GM21786 (cell line): ENCODE measurements at regions not wholly inside any gene's neighbourhood (a gene's known extent, or its start where the extent isn't known, plus 50 kb on each side); places are given as distances from the start of the nearest gene placed in this dataset.

Source experiments
- ATAC-seq: cut with Tn5 transposase; IDR thresholded peaks from one replicate; pipeline ENCODE4 v1.9.1; 2021; ENCODE audit not compliant: unreplicated experiment

DNA sequence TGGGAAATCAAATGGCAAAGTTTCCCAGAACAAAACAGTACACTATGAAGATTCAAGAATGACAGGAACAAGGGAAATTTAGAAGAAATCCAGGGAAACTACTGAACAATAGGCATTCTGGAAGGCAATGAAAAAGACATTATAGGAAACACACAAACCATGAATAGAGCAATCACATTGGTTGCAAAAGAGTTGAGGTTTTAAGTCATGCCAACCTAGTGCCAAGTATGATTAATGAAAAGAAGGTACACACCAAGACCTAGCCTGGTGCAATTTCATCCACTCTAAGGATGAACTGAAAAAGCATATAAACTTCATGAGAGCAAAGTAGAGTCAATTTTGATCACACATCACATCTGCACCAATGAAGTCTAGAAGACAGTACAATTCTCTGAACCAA, 326.9 kb downstream of the PDHA2 start:
- no peak for ATAC-seq

DNA sequence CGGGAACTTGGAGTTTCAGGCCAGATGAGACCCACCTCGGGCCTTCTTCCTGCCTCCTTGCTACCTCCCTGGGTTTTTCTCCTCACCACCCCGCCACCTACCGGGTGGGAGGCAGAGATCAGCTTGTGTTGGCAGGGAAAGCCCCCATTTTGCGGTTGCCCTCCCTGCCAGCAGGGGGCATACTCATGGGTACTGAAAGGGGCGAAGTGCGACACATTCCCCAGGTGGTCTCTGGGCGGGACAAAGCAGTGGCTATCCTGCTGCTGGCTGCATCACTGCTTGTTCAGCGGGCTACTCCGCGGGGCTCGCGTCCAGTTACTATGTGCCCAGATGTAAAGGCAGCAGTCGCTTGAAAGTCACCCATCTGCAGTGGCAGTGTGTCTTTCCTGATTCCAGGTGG, 330.3 kb downstream of the PDHA2 start:
- no peak for ATAC-seq

- no peak for ATAC-seq
Measured at GRCh38 chr4:96173756-96174155, 333.9 kb downstream of the PDHA2 start.

DNA sequence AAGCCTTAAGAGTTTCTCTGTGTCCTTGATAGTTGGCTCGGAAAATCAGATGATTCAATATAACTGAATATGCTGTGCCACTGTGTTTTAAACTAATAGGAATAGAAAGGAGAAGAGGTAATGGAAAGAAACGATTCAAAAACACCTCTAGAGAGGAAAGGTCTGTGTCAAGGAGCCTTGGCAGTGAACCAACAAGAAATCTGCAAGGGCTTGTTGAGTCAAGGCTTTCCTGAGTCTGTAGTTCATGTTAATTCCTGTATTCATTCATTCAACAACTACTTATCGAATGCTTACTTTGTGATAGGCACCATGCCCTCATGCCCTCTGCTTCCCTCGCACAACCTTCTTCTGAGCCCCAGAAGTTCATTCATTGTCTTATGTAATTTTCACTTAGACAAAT, 336.0 kb downstream of the PDHA2 start:
- ATAC-seq, result no peak

GRCh38 chr4:96183611-96184010, 343.7 kb downstream of the PDHA2 start:
- no peak for ATAC-seq

- no peak for ATAC-seq
Measured at GRCh38 chr4:96186593-96186992, 346.7 kb downstream of the PDHA2 start.

GRCh38 chr4:96189761-96190160, 349.9 kb downstream of the PDHA2 start:
- ATAC-seq, result no peak

GRCh38 chr4:96193061-96193460, 353.2 kb downstream of the PDHA2 start:
- no peak for ATAC-seq

DNA sequence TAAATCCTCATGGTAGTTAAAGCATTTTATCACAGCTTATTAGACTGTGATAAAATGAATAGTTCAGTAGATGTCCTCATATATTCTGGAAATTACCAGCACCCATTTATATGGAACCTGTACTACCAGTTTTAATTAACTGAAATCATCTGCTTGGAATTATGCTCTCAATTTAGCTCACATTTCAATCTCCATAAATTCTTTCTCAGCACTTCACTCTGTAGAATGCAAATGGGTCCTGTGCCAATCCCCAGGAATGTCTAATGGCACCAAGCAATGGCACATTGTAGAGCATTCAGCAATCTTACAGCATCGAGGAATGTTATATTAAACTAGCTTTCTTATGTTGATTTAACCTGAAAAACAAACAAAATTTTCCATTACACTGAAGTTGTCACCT, 355.1 kb downstream of the PDHA2 start:
- no peak for ATAC-seq

DNA sequence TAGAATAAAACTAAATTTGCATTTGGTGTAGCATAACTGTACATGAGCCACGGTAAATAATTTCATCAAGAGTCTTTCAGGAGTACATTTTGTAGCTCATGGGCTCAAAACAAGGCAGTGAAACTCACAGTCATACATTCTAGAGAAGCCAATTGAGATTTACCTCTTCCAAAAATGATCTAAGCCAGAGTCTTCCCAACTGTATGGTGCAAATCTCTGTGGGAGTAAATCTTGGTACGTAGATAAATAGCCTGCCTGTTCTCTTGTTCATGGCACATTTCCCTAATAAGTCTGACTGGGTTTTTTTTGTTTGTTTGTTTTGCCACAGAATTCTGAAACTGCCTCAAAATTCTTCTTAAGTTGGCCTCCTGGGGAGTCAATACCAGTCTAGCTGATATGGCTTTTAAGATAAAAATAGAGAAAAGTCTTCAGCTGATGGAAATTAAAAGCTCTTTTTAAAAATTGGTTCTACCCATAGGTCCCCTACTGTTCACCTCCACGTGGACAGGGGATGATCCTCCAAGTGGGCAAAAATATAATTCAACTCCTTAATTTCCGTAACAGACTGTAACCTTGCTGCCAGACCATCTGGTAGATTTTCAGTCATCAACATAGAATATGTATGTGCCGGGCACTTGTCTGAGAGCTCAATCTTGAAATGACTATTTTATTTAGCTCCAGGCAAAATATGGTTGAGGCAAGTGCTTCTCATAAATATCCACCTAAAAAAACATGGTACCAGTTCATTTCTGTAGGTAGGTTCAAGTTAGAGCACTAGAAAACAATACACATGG, 365.4 kb downstream of the PDHA2 start:
- ATAC-seq, result no peak

GRCh38 chr4:96227515-96227914, 387.6 kb downstream of the PDHA2 start:
- ATAC-seq, result no peak

- no peak for ATAC-seq
Measured at GRCh38 chr4:96228463-96228862, 388.6 kb downstream of the PDHA2 start.

- no peak for ATAC-seq
Measured at GRCh38 chr4:96240041-96240440, 400.1 kb downstream of the PDHA2 start.

DNA sequence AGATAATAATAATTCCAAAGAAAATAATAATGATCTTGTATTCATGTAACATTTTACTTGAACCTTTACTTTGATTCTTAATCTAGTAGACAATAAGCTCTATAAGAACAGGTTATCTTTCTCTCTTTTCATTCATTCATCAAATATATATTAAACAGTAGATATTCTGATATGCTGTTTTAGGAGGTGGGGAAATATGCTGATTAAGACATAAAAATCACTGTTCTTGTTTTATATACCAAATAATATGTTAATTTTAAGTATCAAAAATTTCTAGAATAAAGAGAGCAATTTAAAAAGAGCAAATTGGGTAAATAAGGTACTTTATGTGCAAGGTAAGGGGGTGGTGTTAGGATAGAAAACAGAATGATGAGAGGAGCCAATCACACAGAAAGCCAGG, 401.9 kb downstream of the PDHA2 start:
- ATAC-seq, result no peak

DNA sequence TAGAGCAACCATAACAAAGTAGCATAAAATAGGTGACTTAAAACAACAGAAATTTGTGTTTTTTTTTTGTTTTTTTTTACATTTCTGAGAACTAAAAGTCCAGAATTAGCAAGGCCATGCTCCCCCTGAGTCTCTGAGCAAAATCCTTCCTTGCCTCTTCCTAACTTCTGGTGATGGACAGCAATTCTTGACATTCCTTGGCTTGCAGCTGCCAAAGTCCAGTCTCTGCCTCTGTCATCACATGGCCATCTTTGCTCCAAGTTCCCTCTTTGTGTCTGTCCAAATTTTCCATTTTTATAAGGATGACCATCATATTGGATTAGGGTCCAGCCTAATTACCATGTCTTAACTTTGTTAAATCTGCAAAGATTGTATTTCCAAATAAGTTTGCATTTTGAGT, 407.2 kb downstream of the PDHA2 start:
- no peak for ATAC-seq

- ATAC-seq, result no peak
Measured at GRCh38 chr4:96248225-96248624, 408.3 kb downstream of the PDHA2 start.

DNA sequence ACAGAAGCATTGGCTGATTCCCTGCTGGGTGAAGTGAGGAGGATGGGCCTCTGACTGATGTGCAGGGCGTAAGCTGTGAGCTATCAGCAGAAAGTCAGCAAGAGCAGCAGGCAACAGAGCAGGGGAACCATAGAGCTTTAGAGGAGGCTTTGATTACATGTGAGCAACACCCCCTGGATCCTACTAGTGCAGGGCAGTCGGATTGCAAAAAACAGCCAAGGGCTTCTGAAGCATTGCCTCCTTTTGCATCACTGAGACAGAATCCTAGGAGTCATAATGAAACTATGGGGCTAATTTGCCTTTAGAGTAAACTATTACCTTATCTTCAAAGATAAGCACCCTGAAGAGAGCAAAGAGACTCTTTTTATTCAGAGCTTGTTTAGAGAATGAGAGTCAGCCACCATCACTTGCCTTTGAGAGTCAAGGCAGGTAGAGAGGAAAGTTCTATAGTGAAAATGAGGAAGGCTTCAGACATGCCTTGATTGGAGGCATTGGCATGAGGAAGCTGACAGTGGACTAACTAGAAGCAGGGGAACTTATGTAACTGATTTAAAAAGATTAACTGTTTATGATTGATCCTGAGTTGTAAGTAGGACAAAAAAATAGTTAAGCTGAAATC, 420.3 kb downstream of the PDHA2 start:
- no peak for ATAC-seq

GRCh38 chr4:96262057-96262456, 422.2 kb downstream of the PDHA2 start:
- no peak for ATAC-seq

DNA sequence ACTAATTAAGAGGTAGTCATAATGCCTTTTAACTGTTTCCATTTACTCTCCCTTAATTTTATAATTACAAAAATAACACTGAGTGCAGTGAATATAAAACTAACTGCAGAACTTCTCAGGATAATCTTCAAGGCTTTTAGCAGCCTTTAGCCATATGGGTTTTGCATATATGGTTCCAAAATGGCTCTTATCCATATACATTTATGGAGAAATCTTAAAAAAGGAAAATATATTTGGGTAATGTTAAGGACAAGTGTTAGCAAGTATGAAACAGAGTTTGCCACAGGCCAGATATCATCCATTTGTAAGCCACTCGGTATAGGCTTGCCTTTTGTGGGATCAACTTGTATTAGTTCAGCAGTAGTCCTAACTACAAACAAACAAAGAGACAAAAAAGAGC, 423.4 kb downstream of the PDHA2 start:
- ATAC-seq, result no peak

GRCh38 chr4:96264941-96265463, 425.1 kb downstream of the PDHA2 start:
- no peak for ATAC-seq

DNA sequence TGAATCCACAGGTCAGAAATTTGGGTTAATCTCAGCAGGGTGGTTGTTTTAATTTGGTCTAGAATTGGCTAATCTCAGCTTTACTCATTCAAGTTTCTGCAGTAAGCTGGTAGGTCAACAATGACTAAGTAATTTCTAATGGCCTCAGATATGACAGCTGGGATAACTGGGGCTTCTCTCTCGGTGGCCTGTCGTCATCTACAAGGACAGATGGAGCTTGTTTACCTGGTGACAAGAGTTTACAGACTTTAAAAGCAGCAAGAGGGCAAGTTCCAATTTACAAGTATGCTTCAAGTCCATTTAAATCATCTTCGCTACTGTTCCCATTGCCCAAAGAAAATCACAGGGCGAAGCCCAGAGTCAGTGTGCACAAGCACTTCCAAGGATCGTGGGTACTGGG, 453.9 kb downstream of the PDHA2 start:
- ATAC-seq, result no peak

DNA sequence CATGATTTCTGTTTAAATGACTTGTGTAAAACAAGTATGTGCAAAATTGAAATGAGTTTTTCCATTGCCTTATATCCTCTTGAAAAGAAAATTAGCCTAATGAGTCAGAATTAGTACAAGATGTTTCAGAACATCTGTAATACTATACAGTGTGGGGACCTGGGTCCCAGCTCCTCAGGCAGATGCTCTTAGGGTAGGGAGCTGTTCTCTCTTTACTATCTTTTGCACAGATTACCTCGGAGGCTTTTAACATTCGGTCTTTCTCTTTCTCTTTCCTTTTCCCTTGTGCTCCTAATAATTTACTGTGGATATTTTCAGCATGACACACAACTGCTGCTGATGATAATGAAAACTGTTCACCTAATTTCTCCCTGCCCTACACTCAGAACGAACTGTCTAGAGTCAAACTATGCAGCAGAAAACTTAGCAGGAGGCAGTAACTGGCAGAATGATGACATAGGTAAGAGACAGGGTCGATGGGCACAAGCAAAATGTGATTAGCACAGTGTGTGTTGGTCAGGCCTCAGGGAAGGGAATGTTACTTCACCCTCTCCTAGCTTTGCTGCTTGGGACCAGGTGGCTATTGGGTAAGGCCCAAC, 455.3 kb downstream of the PDHA2 start:
- no peak for ATAC-seq
